ENCODE measurements at regions not wholly inside any gene's neighbourhood (a gene's known extent, or its start where the extent isn't known, plus 50 kb on each side); places are given as distances from the start of the nearest gene placed in this dataset.

- no peak for TF ChIP-seq CTCF (IDR thresholded peaks at IDR 0.05; ENCODE audit: low read depth, low read length)
- H3K4me3 ChIP-seq (replicated peaks in 1 of 2; ENCODE audit: low read depth in 2 of 2, low read length in 2 of 2), result no peak overlapping the region
- no peak for DNase-seq (ENCODE audit: low read depth in 2 of 2)
Measured at GRCh38 chr3:83096-83495, 113.5 kb upstream of the CHL1 start.

GRCh38 chr3:85180-85579 lies 111.4 kb upstream of the CHL1 start:
- TF ChIP-seq CTCF (IDR thresholded peaks at IDR 0.05; ENCODE audit: low read depth, low read length), result no peak
- no peak overlapping the region for H3K4me3 ChIP-seq (replicated peaks in 1 of 2; ENCODE audit: low read depth in 2 of 2, low read length in 2 of 2)

GRCh38 chr3:88267-88666 lies 108.3 kb upstream of the CHL1 start:
- TF ChIP-seq CTCF (IDR thresholded peaks at IDR 0.05; ENCODE audit: low read depth, low read length), result no peak
- DNase-seq (ENCODE audit: low read depth in 2 of 2), result no peak
- no peak overlapping the region for H3K4me3 ChIP-seq (replicated peaks in 1 of 2; ENCODE audit: low read depth in 2 of 2, low read length in 2 of 2)

More at GRCh38 chr3:85180-85579, 111.4 kb upstream of the CHL1 start:
- DNase-seq (ENCODE audit: low read depth in 2 of 2), result no peak

- DNase-seq (ENCODE audit: low read depth in 2 of 2), result no peak
- no peak overlapping the region for H3K4me3 ChIP-seq (replicated peaks in 1 of 2; ENCODE audit: low read depth in 2 of 2, low read length in 2 of 2)
- no peak for TF ChIP-seq CTCF (IDR thresholded peaks at IDR 0.05; ENCODE audit: low read depth, low read length)
Measured at GRCh38 chr3:93746-94145, 102.8 kb upstream of the CHL1 start.

- no peak for DNase-seq (ENCODE audit: low read depth in 2 of 2)
- no peak for TF ChIP-seq CTCF (IDR thresholded peaks at IDR 0.05; ENCODE audit: low read depth, low read length)
- no peak overlapping the region for H3K4me3 ChIP-seq (replicated peaks in 1 of 2; ENCODE audit: low read depth in 2 of 2, low read length in 2 of 2)
Measured at GRCh38 chr3:96259-96658, 100.3 kb upstream of the CHL1 start.

- no peak for TF ChIP-seq CTCF (IDR thresholded peaks at IDR 0.05; ENCODE audit: low read depth, low read length)
- peak in 1 of 2 donors; percentile 1 for DNase-seq (ENCODE audit: low read depth in 2 of 2)
- H3K4me3 ChIP-seq (replicated peaks in 1 of 2; ENCODE audit: low read depth in 2 of 2, low read length in 2 of 2), result no peak overlapping the region
Measured at GRCh38 chr3:97417-98258, 98.9 kb upstream of the CHL1 start.
